Kidney (tissue), 13 donors: ENCODE measurements at regions not wholly inside any gene's neighbourhood (a gene's known extent, or its start where the extent isn't known, plus 50 kb on each side); places are given as distances from the start of the nearest gene placed in this dataset.

Source experiments
- DNase-seq, 5 donors: peaks; one replicate each; pipeline ENCODE4 v3.0.0-alpha.2; 2013 to 2020
- FAIRE-seq: peaks from 2 replicates; lab custom pipeline; 2012; peaks lifted over from hg19 to GRCh38; lab: Jason Lieb, UNC
- H3K27ac ChIP-seq, 2 donors: one replicate each; pipeline ENCODE4 v1.7.0; 2013; ENCODE audit warnings: low read depth in 2 of 2, low read length in 2 of 2, inconsistent platforms in 1 of 2
- H3K27me3 ChIP-seq: one replicate; pipeline ENCODE4 v1.7.1; 2013; ENCODE audit warnings: low read length, inconsistent platforms; ENCODE audit not compliant: control insufficient read depth, insufficient read depth
- H3K36me3 ChIP-seq, 3 donors: one replicate each; pipeline versions ENCODE4 v1.7.0 to v1.7.1; 2013; ENCODE audit warnings: low read length in 3 of 3, control low read depth in 1 of 3, inconsistent platforms in 1 of 3; ENCODE audit not compliant: insufficient read depth in 3 of 3, control insufficient read depth in 2 of 3
- H3K4me1 ChIP-seq, 3 donors: one replicate each; pipeline versions ENCODE4 v1.7.0 to v1.7.1; 2013; ENCODE audit warnings: low read length in 3 of 3, inconsistent platforms in 1 of 3, low read depth in 1 of 3; ENCODE audit not compliant: control insufficient read depth in 2 of 3, insufficient read depth in 2 of 3
- H3K4me3 ChIP-seq, 3 donors: one replicate each; pipeline versions ENCODE4 v1.7.0 to v1.8.1; 2013; ENCODE audit warnings: low read length in 3 of 3, control low read depth in 1 of 3, inconsistent platforms in 1 of 3
- H3K9ac ChIP-seq, 3 donors: one replicate each; pipeline versions ENCODE4 v1.7.0 to v1.7.1; 2013; ENCODE audit warnings: low read length in 3 of 3, control low read depth in 1 of 3, inconsistent platforms in 1 of 3
- H3K9me3 ChIP-seq, 3 donors: one replicate each; pipeline versions ENCODE4 v1.7.0 to v1.7.1; 2013; ENCODE audit warnings: low read length in 3 of 3, control low read depth in 1 of 3, inconsistent platforms in 1 of 3; ENCODE audit not compliant: control insufficient read depth in 2 of 3, insufficient read depth in 1 of 3
- CTCF ChIP-seq: IDR thresholded peaks from 3 replicates; pipeline ENCODE4 v1.5.1; 2012; ENCODE audit warnings: mild to moderate bottlenecking, moderate library complexity, borderline replicate concordance; ENCODE audit not compliant: insufficient read depth; ENCODE audit errors: extremely low read depth
- intact Hi-C: fragments of 100-400 bp; cut with DNase I; formaldehyde crosslinking; loops from one replicate; pipeline ENCODE4 v1.11.1; 2022
- donor health status: control.
- donor health status: control.
- donor health status: control.
- donor health status: control.
- donor health status: control.
- donor health status: DM: yes; HTN: yes; CAD: no.
- donor health status: Normal renal cell carcinoma (clear cell type).

- FAIRE-seq (no peak), DNase-seq (no peak)
- Histone ChIP-seq H3K36me3 (no peaks in the 10 kb centered on the region), H3K4me3 (no peak overlapping the region), H3K9ac (no peak overlapping the region), H3K27me3 (no peaks in the 10 kb centered on the region), H3K9me3 (no peaks in the 10 kb centered on the region), H3K27ac (no peak overlapping the region), H3K4me1 (no peaks in the 10 kb centered on the region)
- TF ChIP-seq CTCF: no peak
- intact Hi-C loops: no loop called here
Measured at GRCh38 chr12:19945559-19946435, 422.5 kb upstream of the PDE3A start.

- TF ChIP-seq CTCF: no peak
- Histone ChIP-seq H3K4me1 (no peaks in the 10 kb centered on the region), H3K9ac (no peak overlapping the region), H3K27me3 (no peaks in the 10 kb centered on the region), H3K9me3 (no peaks in the 10 kb centered on the region), H3K27ac (no peak overlapping the region), H3K4me3 (no peak overlapping the region), H3K36me3 (no peaks in the 10 kb centered on the region)
- DNase-seq (no peak), FAIRE-seq (no peak)
- intact Hi-C loops: no loop called here
Measured at GRCh38 chr12:19946550-19946949, 421.8 kb upstream of the PDE3A start.

DNA sequence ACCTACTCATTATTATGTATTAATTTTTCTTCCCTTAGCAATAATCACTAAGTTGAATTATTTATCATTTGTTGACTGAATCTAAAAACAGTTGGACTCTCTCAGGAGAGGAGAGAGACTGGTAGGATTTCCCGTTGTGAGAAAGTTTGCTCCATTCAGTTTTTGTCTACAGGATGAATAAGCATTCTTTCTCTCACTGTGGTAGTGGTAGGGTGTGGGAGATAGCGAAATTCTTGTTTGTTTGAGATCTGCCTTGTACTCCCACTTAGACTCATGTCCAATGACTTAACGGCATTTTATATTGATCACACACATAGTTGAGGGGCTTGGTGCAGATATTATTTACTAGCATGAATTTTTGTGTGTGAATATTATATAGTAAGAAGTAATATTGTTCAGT is 421.0 kb upstream of the PDE3A start:
- no peak overlapping the region for H3K27ac ChIP-seq
- H3K9ac ChIP-seq: no peak overlapping the region
- no peaks in the 10 kb centered on the region for H3K4me1 ChIP-seq
- H3K27me3 ChIP-seq: no peaks in the 10 kb centered on the region
- no peaks in the 10 kb centered on the region for H3K36me3 ChIP-seq
- intact Hi-C loops: no loop called here
- DNase-seq (no peak), FAIRE-seq (no peak)
- TF ChIP-seq CTCF: no peak
- H3K9me3 ChIP-seq: no peaks in the 10 kb centered on the region
- no peak overlapping the region for H3K4me3 ChIP-seq
